PC-3 (cell line): ENCODE measurements at regions not wholly inside any gene's neighbourhood (a gene's known extent, or its start where the extent isn't known, plus 50 kb on each side); places are given as distances from the start of the nearest gene placed in this dataset.

Experiments
- CTCF ChIP-seq: fragments of 300-600 bp; sonication (generic); conservative IDR thresholded peaks from 2 replicates; pipeline ENCODE4 v1.5.1; 2017; ENCODE audit warnings: antibody characterized with exemption, low read depth, mild to moderate bottlenecking, low read length
- EZH2 ChIP-seq: fragments of 300-600 bp; sonication (generic); IDR thresholded peaks from one replicate; pipeline ENCODE4 v1.6.1; 2017; ENCODE audit warnings: antibody characterized with exemption, mild to moderate bottlenecking, low read length; ENCODE audit not compliant: unreplicated experiment
- EZH2phosphoT487 ChIP-seq: fragments of 300-600 bp; sonication (generic); IDR thresholded peaks from 2 replicates; pipeline ENCODE4 v1.6.1; 2018; ENCODE audit warnings: mild to moderate bottlenecking, antibody characterized with exemption, low read length, borderline replicate concordance

- TF ChIP-seq CTCF (no peak), EZH2 (no peak), EZH2phosphoT487 (no peak)
Observed at GRCh38 chr1:4395158-4395557, 259.3 kb upstream of the AJAP1 start.
